ENCODE measurements at regions not wholly inside any gene's neighbourhood (a gene's known extent, or its start where the extent isn't known, plus 50 kb on each side); places are given as distances from the start of the nearest gene placed in this dataset.
A peak's percentile ranks its signal among the peaks of the same experiment; 100 is the strongest.

DNA sequence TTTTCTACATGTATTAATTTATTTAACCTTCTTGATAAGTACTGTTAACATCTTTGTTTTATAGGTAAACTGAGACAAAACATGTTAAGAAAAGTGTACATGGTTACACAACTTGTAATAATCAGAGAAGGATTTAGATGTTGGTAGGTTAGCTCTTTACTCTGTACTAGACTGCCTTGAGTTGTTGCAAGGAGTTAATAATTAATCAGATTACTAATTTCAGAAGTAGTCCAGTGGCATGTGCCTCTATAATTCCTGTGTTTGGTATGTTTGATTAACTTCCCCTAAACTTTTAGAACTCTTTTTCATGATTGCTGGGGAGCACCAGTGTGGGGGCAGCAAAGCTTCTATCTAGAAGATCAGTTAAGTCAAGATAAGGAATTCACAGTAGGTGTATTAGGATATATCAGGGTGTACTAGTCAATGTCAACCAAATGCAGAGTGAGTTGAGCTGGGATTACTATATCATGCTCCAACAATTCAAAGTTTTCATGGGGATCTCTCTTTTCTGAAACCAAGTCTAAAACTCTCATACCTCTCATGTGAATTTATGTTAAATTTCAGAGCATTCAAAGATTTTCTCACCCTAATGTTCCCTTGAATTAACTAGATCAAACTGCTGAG lies 129.7 kb upstream of the AHI1 start:
- Mint-ChIP-seq H3K36me3 (peaks cover 1% of the 10 kb centered on the region), H3K27ac (no peak overlapping the region), H3K4me1 (peaks cover 30% of the 10 kb centered on the region), H3K9me3 (peaks cover 5% of the 10 kb centered on the region), H3K27me3 (no peaks in the 10 kb centered on the region), H3K4me3 (no peak overlapping the region)

DNA sequence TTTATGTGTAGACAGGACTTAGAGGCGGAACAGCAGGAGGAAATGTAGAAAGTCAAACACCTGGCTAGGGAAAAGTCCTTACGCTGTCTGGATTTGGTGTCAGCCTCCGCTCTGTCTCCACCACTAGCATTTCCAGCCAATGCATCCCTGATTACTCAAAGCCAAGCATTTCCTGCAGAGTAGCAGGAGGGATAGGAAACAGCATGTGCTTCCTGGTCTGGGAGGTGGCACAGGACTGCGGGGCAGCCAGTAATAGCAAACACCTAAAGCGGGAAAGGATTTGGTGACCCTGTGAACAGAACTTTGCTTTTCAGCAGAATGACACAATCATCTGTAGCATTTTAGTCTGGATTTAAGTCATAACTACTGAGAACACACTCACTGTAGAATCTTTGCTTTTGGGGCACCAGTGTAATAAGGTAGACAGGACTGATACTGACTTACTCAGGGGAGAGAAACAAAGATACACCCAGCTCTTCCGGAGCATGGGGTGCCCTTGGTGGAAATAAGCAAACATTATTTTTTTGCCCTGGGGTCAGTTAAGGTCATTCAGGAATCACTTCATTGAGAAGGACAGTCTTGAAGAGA lies 133.3 kb upstream of the AHI1 start:
- Mint-ChIP-seq H3K9me3 (no peaks in the 10 kb centered on the region), H3K36me3 (no peaks in the 10 kb centered on the region), H3K4me3 (no peak overlapping the region), H3K27me3 (no peaks in the 10 kb centered on the region), H3K4me1 (peaks cover 6% of the 10 kb centered on the region), H3K27ac (no peak overlapping the region)

DNA sequence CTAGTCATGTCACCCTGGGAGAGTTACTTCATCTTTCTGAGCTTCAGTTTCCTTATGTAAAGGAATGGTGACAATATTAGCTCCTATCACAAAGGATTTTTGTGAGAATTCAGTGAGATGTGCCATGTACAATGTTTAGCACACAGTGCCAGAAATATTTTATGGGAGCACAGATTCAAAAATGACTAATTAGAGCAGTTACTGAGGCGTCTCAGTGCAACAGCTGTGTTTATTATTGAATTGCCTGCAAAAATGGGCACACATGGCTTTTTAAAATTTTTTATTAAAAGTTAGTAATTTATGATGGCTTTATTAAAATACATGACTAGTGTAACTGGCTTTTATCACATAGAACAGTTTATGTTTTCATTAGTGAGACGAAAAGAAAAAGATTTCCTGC lies 134.3 kb upstream of the AHI1 start:
- Mint-ChIP-seq H3K36me3 (no peaks in the 10 kb centered on the region), H3K9me3 (no peaks in the 10 kb centered on the region)

GRCh38 chr6:135633573-135633972 lies 136.0 kb upstream of the AHI1 start:
- Mint-ChIP-seq H3K36me3 (no peaks in the 10 kb centered on the region), H3K27me3 (no peaks in the 10 kb centered on the region), H3K4me3 (no peak overlapping the region), H3K4me1 (no peaks in the 10 kb centered on the region), H3K9me3 (no peaks in the 10 kb centered on the region), H3K27ac (no peak overlapping the region)

More for the DNA sequence above, 134.3 kb upstream of the AHI1 start:
- Mint-ChIP-seq H3K27me3 (no peaks in the 10 kb centered on the region), H3K4me3 (no peak overlapping the region), H3K4me1 (peaks cover 6% of the 10 kb centered on the region), H3K27ac (no peak overlapping the region)

DNA sequence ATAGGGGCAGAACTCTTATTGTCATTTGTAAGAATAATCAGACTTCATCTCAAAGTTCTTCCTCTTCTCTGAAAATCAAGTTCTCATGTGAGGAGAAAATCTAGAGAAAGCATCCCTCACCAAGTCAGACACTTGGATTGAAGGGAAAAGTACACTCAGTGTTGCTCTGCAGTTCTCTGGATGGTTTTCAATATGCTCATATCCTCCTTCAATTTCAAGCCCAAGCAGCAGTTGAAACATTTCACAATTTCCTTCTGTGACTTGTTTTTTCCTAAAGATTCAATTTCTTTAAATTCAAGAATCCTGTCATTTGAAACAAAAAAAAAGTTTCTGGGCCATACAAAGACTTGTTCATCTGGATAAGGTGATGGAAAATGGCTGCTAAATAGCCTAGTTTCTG lies 140.2 kb upstream of the AHI1 start:
- Mint-ChIP-seq H3K27ac (no peak overlapping the region), H3K27me3 (peaks cover 1% of the 10 kb centered on the region), H3K9me3 (no peaks in the 10 kb centered on the region), H3K4me3 (no peak overlapping the region), H3K36me3 (no peaks in the 10 kb centered on the region), H3K4me1 (peaks cover 16% of the 10 kb centered on the region)

DNA sequence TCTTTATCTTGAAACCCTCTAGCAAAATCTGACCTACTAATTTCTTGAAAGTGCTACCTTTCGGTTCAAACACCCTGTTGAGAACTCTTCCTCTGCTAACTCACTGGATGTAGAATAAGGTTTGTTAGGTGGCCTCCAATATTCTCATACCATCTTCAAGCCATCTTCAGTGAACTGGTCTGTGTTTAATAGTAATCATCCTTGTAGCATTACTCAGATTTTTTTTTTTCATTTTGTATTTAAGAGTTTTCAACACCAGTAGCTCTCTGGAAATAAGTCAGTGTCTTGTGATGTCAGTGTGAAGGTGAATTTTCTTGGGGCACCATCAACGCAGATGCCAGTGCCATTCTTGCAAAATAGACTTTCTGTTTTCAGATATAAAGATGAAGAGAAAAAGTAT lies 140.6 kb upstream of the AHI1 start:
- H3K4me3 Mint-ChIP-seq: no peak overlapping the region
- peaks cover 16% of the 10 kb centered on the region for H3K4me1 Mint-ChIP-seq
- H3K9me3 Mint-ChIP-seq: no peaks in the 10 kb centered on the region
- peaks cover 1% of the 10 kb centered on the region for H3K27me3 Mint-ChIP-seq
- H3K36me3 Mint-ChIP-seq: no peaks in the 10 kb centered on the region
- H3K27ac Mint-ChIP-seq: no peak overlapping the region

DNA sequence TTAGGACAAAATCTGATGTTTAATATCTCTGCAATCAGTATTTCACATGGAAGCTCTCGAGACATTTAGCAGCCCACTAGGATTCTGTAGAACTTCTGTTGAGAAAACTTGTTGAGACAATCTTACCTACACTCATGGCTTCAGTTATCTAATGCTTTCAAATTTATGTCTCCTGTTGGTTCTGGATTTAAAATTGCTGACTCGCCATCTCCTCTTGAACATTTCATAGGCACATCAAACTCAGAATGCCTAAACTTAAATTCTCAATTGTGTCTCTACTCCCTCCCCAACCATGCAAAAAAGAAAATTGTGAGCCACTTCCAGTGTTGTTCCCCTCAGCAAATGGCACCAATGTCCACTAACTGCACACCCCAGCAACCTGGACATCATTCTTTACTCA lies 142.5 kb upstream of the AHI1 start:
- peaks cover 16% of the 10 kb centered on the region for H3K4me1 Mint-ChIP-seq
- H3K27ac Mint-ChIP-seq: peak overlapping the region; percentile 6
- H3K9me3 Mint-ChIP-seq: no peaks in the 10 kb centered on the region
- peaks cover 1% of the 10 kb centered on the region for H3K27me3 Mint-ChIP-seq
- H3K36me3 Mint-ChIP-seq: no peaks in the 10 kb centered on the region
- H3K4me3 Mint-ChIP-seq: no peak overlapping the region

GRCh38 chr6:135640449-135641111 lies 143.0 kb upstream of the AHI1 start:
- H3K27ac Mint-ChIP-seq: peak overlapping the region; percentile 6
- H3K4me3 Mint-ChIP-seq: peak overlapping the region; percentile 0
- H3K36me3 Mint-ChIP-seq: no peaks in the 10 kb centered on the region
- H3K4me1 Mint-ChIP-seq: peaks cover 16% of the 10 kb centered on the region
- H3K27me3 Mint-ChIP-seq: peaks cover 1% of the 10 kb centered on the region
- no peaks in the 10 kb centered on the region for H3K9me3 Mint-ChIP-seq

- H3K4me3 Mint-ChIP-seq: no peak overlapping the region
- H3K27ac Mint-ChIP-seq: no peak overlapping the region
- peaks cover 2% of the 10 kb centered on the region for H3K36me3 Mint-ChIP-seq
- H3K27me3 Mint-ChIP-seq: peaks cover 1% of the 10 kb centered on the region
- peaks cover 35% of the 10 kb centered on the region for H3K4me1 Mint-ChIP-seq
- no peaks in the 10 kb centered on the region for H3K9me3 Mint-ChIP-seq
Observed at GRCh38 chr6:135642912-135643311, 145.4 kb upstream of the AHI1 start.

- H3K36me3 Mint-ChIP-seq: peaks cover 2% of the 10 kb centered on the region
- H3K4me3 Mint-ChIP-seq: no peak overlapping the region
- H3K27ac Mint-ChIP-seq: no peak overlapping the region
- H3K4me1 Mint-ChIP-seq: peaks cover 37% of the 10 kb centered on the region
- H3K9me3 Mint-ChIP-seq: peaks cover 4% of the 10 kb centered on the region
- peaks cover 1% of the 10 kb centered on the region for H3K27me3 Mint-ChIP-seq
Observed at GRCh38 chr6:135644394-135644793, 146.9 kb upstream of the AHI1 start.

DNA sequence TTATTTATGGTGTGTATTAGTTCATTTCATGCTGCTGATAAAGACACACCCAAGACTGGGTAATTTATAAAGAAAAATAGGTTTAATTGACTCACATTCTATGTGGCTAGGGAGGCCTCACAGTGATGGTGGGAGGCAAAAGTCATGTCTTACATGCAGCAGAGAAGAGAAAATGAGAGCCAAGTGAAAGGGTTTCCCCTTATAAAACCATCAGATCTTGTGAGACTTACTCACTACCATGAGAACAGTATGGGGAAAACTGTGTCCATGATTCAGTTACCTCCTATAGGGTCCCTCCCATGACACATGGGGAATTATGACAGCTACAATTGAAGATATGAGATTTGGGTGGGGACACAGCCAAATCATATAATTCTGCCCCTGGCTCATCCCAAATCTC lies 150.0 kb upstream of the AHI1 start:
- Mint-ChIP-seq H3K9me3 (peaks cover 15% of the 10 kb centered on the region), H3K4me3 (no peak overlapping the region), H3K36me3 (peaks cover 6% of the 10 kb centered on the region), H3K27ac (peak overlapping the region; percentile 83), H3K4me1 (peaks cover 36% of the 10 kb centered on the region), H3K27me3 (no peaks in the 10 kb centered on the region)

DNA sequence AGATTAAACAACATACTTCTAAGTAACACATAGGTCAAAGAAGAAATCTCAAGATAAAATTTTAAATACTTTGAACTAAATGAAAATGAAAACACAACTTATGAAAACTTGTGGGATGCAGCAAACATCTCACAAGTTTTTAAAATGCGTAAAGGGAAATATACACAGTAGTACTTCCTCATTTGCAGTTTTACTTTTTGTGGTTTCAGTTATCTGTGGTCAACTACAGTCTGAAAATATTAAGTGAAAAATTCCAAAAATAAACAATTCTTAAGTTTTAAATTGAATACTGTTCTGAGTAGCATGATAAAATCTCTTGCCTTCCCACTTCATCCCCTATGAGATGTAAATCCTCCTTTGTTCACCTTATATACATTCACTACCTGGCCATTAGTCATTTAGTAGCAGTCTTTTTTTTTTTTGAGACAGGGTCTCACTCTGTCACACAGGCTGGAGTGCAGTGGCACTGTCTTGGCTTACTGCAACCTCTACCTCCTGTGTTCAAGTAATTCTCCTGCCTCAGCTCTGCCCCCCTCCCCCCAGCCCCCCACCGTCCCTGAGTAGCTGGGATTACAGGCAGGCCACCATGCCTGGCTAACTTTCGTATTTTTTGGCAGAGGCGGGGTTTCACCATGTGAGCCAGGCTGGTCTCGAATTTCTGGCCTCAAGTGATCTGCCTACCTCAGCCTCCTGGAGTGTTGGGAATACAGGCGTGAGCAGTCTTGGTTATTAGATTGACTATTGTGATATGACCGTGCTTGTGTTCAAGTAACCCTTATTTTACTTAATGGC lies 154.6 kb upstream of the AHI1 start:
- Mint-ChIP-seq H3K4me3 (peak overlapping the region; percentile 35), H3K27me3 (no peaks in the 10 kb centered on the region), H3K36me3 (peaks cover 6% of the 10 kb centered on the region), H3K9me3 (peaks cover 23% of the 10 kb centered on the region), H3K27ac (peak overlapping the region; percentile 73), H3K4me1 (peaks cover 20% of the 10 kb centered on the region)

GRCh38 chr6:135655055-135655454 lies 157.5 kb upstream of the AHI1 start:
- Mint-ChIP-seq H3K36me3 (peaks cover 3% of the 10 kb centered on the region), H3K4me1 (peaks cover 14% of the 10 kb centered on the region), H3K27ac (no peak overlapping the region)

GRCh38 chr6:135657207-135657606 lies 159.7 kb upstream of the AHI1 start:
- H3K4me3 Mint-ChIP-seq: no peak overlapping the region
- no peaks in the 10 kb centered on the region for H3K27me3 Mint-ChIP-seq
- peaks cover 2% of the 10 kb centered on the region for H3K36me3 Mint-ChIP-seq
- peaks cover 1% of the 10 kb centered on the region for H3K4me1 Mint-ChIP-seq
- no peak overlapping the region for H3K27ac Mint-ChIP-seq
- peaks cover 8% of the 10 kb centered on the region for H3K9me3 Mint-ChIP-seq

More at GRCh38 chr6:135655055-135655454, 157.5 kb upstream of the AHI1 start:
- H3K4me3 Mint-ChIP-seq: no peak overlapping the region
- H3K27me3 Mint-ChIP-seq: no peaks in the 10 kb centered on the region
- H3K9me3 Mint-ChIP-seq: peaks cover 12% of the 10 kb centered on the region

- Mint-ChIP-seq H3K27ac (no peak overlapping the region), H3K4me1 (no peaks in the 10 kb centered on the region), H3K4me3 (no peak overlapping the region), H3K36me3 (peaks cover 2% of the 10 kb centered on the region), H3K27me3 (no peaks in the 10 kb centered on the region), H3K9me3 (peaks cover 8% of the 10 kb centered on the region)
Observed at GRCh38 chr6:135658481-135658880, 160.9 kb upstream of the AHI1 start.

GRCh38 chr6:135658916-135659315 lies 161.4 kb upstream of the AHI1 start:
- H3K36me3 Mint-ChIP-seq: peaks cover 2% of the 10 kb centered on the region
- H3K9me3 Mint-ChIP-seq: peaks cover 5% of the 10 kb centered on the region
- no peak overlapping the region for H3K4me3 Mint-ChIP-seq
- no peaks in the 10 kb centered on the region for H3K4me1 Mint-ChIP-seq
- no peak overlapping the region for H3K27ac Mint-ChIP-seq
- H3K27me3 Mint-ChIP-seq: no peaks in the 10 kb centered on the region

Measured in activated naive CD4-positive, alpha-beta T cell treated with anti-CD3 and anti-CD28 coated beads, Interleukin-2, amount 50 U/mL, for 24 hours (primary cell).